Skeletal muscle satellite cell (primary cell): ENCODE measurements at regions not wholly inside any gene's neighbourhood (a gene's known extent, or its start where the extent isn't known, plus 50 kb on each side); places are given as distances from the start of the nearest gene placed in this dataset.

Source experiments
- H3K27me3 ChIP-seq: 2 replicates; pipeline ENCODE4 v1.7.0; 2013; ENCODE audit warnings: low read length; ENCODE audit not compliant: control insufficient read depth, insufficient read depth
- H3K36me3 ChIP-seq: 2 replicates; pipeline ENCODE4 v1.7.0; 2013; ENCODE audit warnings: mild to moderate bottlenecking, control low read depth, low read length; ENCODE audit not compliant: insufficient read depth
- H3K4me1 ChIP-seq: 2 replicates; pipeline ENCODE4 v1.7.0; 2013; ENCODE audit warnings: low read length; ENCODE audit not compliant: control insufficient read depth, insufficient read depth
- H3K4me2 ChIP-seq: 2 replicates; pipeline ENCODE4 v1.7.0; 2013; ENCODE audit warnings: mild to moderate bottlenecking, low read length
- H3K4me3 ChIP-seq: 2 replicates; pipeline ENCODE4 v1.7.0; 2013; ENCODE audit warnings: low read length
- H3K9ac ChIP-seq: 2 replicates; pipeline ENCODE4 v1.7.0; 2013; ENCODE audit warnings: mild to moderate bottlenecking, low read depth, low read length, moderate library complexity
- H3K9me3 ChIP-seq: replicated peaks from 2 replicates; pipeline ENCODE4 v1.7.0; 2013; ENCODE audit warnings: mild to moderate bottlenecking, control low read depth, low read length

GRCh38 chr3:147015334-147015733 is 391.0 kb downstream of the ZIC4 start:
- no peak overlapping the region for H3K9ac ChIP-seq
- H3K4me3 ChIP-seq = no peak overlapping the region
- no peaks in the 10 kb centered on the region for H3K9me3 ChIP-seq
- H3K4me2 ChIP-seq = no peak overlapping the region
- no peaks in the 10 kb centered on the region for H3K4me1 ChIP-seq
- no peaks in the 10 kb centered on the region for H3K27me3 ChIP-seq
- H3K36me3 ChIP-seq = no peaks in the 10 kb centered on the region

GRCh38 chr3:147008886-147009285 is 397.5 kb downstream of the ZIC4 start:
- no peak overlapping the region for H3K4me2 ChIP-seq
- H3K27me3 ChIP-seq = no peaks in the 10 kb centered on the region
- H3K9me3 ChIP-seq = no peaks in the 10 kb centered on the region
- H3K4me1 ChIP-seq = no peaks in the 10 kb centered on the region
- H3K9ac ChIP-seq = no peak overlapping the region
- no peak overlapping the region for H3K4me3 ChIP-seq
- H3K36me3 ChIP-seq = no peaks in the 10 kb centered on the region

GRCh38 chr3:147008458-147008857 is 397.9 kb downstream of the ZIC4 start:
- H3K4me2 ChIP-seq = no peak overlapping the region
- no peaks in the 10 kb centered on the region for H3K36me3 ChIP-seq
- H3K9ac ChIP-seq = no peak overlapping the region
- no peaks in the 10 kb centered on the region for H3K9me3 ChIP-seq
- H3K4me1 ChIP-seq = no peaks in the 10 kb centered on the region
- H3K4me3 ChIP-seq = no peak overlapping the region
- H3K27me3 ChIP-seq = no peaks in the 10 kb centered on the region

- Histone ChIP-seq H3K4me1 (no peaks in the 10 kb centered on the region), H3K4me2 (no peak overlapping the region), H3K36me3 (no peaks in the 10 kb centered on the region), H3K9ac (no peak overlapping the region), H3K27me3 (no peaks in the 10 kb centered on the region), H3K9me3 (no peaks in the 10 kb centered on the region), H3K4me3 (no peak overlapping the region)
Observed at GRCh38 chr3:147007736-147008245, 398.6 kb downstream of the ZIC4 start.

- H3K4me1 ChIP-seq = no peaks in the 10 kb centered on the region
- no peaks in the 10 kb centered on the region for H3K27me3 ChIP-seq
- H3K9me3 ChIP-seq = peaks cover under 1% of the 10 kb centered on the region
- H3K4me3 ChIP-seq = no peak overlapping the region
- H3K4me2 ChIP-seq = no peak overlapping the region
- H3K9ac ChIP-seq = no peak overlapping the region
- H3K36me3 ChIP-seq = no peaks in the 10 kb centered on the region
Observed at GRCh38 chr3:147002721-147003120, 397.6 kb upstream of the PLSCR5 start.

GRCh38 chr3:147000274-147000673 is 395.1 kb upstream of the PLSCR5 start:
- Histone ChIP-seq H3K36me3 (no peaks in the 10 kb centered on the region), H3K4me1 (no peaks in the 10 kb centered on the region), H3K9me3 (peaks cover 3% of the 10 kb centered on the region), H3K9ac (no peak overlapping the region), H3K27me3 (no peaks in the 10 kb centered on the region), H3K4me2 (no peak overlapping the region), H3K4me3 (no peak overlapping the region)

- Histone ChIP-seq H3K4me3 (no peak overlapping the region), H3K9me3 (no peaks in the 10 kb centered on the region), H3K9ac (no peak overlapping the region)
Observed at GRCh38 chr3:146991907-146992306, 386.8 kb upstream of the PLSCR5 start.

GRCh38 chr3:146975476-146975875 is 370.3 kb upstream of the PLSCR5 start:
- no peak overlapping the region for H3K9ac ChIP-seq
- H3K4me1 ChIP-seq = peaks cover 12% of the 10 kb centered on the region
- H3K9me3 ChIP-seq = no peaks in the 10 kb centered on the region
- no peak overlapping the region for H3K4me3 ChIP-seq
- no peaks in the 10 kb centered on the region for H3K27me3 ChIP-seq
- no peaks in the 10 kb centered on the region for H3K36me3 ChIP-seq
- no peak overlapping the region for H3K4me2 ChIP-seq

More at GRCh38 chr3:146991907-146992306, 386.8 kb upstream of the PLSCR5 start:
- Histone ChIP-seq H3K27me3 (no peaks in the 10 kb centered on the region), H3K4me2 (no peak overlapping the region), H3K36me3 (no peaks in the 10 kb centered on the region), H3K4me1 (no peaks in the 10 kb centered on the region)

- Histone ChIP-seq H3K36me3 (no peaks in the 10 kb centered on the region), H3K27me3 (no peaks in the 10 kb centered on the region), H3K4me3 (no peak overlapping the region), H3K4me2 (no peak overlapping the region), H3K9ac (no peak overlapping the region), H3K4me1 (peaks cover 13% of the 10 kb centered on the region), H3K9me3 (no peaks in the 10 kb centered on the region)
Observed at GRCh38 chr3:146975032-146975431, 369.9 kb upstream of the PLSCR5 start.

GRCh38 chr3:146974001-146974400 is 368.9 kb upstream of the PLSCR5 start:
- Histone ChIP-seq H3K4me1 (peaks cover 24% of the 10 kb centered on the region), H3K9me3 (no peaks in the 10 kb centered on the region), H3K36me3 (no peaks in the 10 kb centered on the region), H3K4me2 (no peak overlapping the region), H3K4me3 (no peak overlapping the region), H3K27me3 (no peaks in the 10 kb centered on the region), H3K9ac (no peak overlapping the region)

GRCh38 chr3:146972726-146973125 is 367.6 kb upstream of the PLSCR5 start:
- no peaks in the 10 kb centered on the region for H3K27me3 ChIP-seq
- H3K4me2 ChIP-seq = no peak overlapping the region
- H3K36me3 ChIP-seq = no peaks in the 10 kb centered on the region
- H3K9ac ChIP-seq = peak overlapping the region; percentile 33
- H3K4me1 ChIP-seq = peaks cover 34% of the 10 kb centered on the region
- no peaks in the 10 kb centered on the region for H3K9me3 ChIP-seq
- H3K4me3 ChIP-seq = no peak overlapping the region

- no peaks in the 10 kb centered on the region for H3K27me3 ChIP-seq
- H3K9me3 ChIP-seq = no peaks in the 10 kb centered on the region
- H3K36me3 ChIP-seq = no peaks in the 10 kb centered on the region
- no peak overlapping the region for H3K4me3 ChIP-seq
- H3K9ac ChIP-seq = no peak overlapping the region
- no peak overlapping the region for H3K4me2 ChIP-seq
- peaks cover 44% of the 10 kb centered on the region for H3K4me1 ChIP-seq
Observed at GRCh38 chr3:146970236-146970635, 365.1 kb upstream of the PLSCR5 start.
